CD4-positive, alpha-beta T cell treated with Interleukin-1 beta for 1 hour (primary cell): ENCODE measurements at regions not wholly inside any gene's neighbourhood (a gene's known extent, or its start where the extent isn't known, plus 50 kb on each side); places are given as distances from the start of the nearest gene placed in this dataset.

Experiments used
- DNase-seq, 2 donors: peaks; one replicate each; pipeline ENCODE4 v3.0.0-alpha.2; 2020 to 2022

DNA sequence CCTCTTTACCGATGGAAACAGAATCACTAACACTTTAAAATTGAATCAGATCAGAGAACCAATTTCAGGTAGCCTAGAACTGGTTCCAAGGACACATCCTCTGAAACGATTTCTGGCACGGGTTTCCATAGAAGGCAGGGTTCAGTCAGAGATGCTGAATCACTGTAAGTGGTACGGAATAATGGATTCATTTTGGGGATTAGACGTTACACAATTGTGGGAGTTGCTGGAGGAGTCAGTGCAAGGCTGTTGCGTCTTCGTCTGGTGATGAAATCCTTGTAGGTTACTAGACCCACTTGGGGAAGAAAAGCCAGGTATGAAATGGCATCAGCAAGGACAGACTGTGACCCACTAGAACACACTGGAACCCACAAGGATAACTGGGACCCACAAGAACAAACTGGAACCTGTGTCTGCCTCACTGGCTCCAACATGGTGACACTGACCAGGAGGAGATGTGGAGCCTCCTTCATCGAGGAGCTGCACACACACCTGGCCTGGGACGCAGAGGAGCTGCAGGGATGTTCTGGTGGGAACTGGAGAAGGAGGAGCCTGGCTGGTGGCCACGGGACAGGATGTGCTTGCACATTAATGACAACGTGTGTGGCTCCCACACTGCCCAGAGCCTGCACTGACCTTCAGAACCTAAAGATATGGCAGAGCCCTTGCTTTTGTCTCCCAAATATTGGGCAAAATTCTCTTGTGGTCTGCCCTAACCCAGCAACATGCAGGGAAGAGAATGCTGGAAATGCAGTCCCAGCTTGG is 105.1 kb downstream of the TRAPPC11 start:
- DNase-seq, result no peak

DNA sequence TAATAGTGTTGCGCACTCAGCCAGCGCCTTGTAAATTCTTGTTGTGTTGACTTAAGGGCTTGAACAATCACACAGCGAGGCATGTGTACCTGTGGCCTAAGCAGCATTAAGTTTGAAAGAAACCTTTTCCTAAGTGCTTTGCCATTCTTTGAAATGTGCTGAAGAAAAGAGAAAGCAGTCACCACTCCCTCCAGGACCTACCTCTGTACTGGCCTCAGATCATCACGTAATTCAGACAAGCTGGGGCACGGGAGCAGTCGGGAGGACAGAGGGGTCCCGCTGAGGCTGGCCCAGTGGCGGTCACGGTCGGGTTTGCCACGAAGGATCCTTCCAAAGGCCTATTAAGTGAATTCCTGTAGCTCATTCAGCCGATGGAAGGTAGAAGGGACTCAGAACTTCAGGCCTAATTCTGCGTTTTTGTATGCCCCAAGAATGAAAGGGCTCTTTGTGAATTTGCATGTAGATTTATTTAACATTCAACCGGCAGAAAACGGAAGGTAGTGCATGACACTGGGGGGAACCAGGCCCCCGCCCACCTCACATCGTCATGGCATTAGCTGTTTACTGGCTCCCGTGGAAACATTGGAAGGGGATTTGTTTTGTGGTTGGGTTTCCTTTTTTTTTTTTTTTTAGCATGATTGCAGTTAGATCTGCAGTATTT is 106.3 kb downstream of the TRAPPC11 start:
- DNase-seq, result no peak

DNA sequence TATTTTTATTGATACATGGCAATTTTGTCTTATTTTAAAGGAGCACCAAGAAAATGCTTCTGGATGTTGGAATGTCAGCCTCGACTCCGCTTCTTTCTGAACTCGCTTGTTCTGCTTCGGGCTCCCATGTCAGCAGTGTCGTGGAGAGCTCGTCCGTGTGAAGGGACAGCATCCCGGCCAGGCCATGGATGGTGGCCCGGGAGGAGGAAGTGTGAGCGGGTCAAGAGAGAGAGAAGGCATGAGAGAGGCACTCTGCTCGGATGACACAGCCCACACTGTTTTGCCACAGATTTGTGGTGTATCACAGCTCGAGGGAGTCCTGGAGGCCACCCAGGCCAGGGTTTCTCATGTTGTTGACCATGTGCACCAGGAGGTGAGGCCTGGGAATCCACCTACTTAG is 107.0 kb downstream of the TRAPPC11 start:
- no peak for DNase-seq

DNA sequence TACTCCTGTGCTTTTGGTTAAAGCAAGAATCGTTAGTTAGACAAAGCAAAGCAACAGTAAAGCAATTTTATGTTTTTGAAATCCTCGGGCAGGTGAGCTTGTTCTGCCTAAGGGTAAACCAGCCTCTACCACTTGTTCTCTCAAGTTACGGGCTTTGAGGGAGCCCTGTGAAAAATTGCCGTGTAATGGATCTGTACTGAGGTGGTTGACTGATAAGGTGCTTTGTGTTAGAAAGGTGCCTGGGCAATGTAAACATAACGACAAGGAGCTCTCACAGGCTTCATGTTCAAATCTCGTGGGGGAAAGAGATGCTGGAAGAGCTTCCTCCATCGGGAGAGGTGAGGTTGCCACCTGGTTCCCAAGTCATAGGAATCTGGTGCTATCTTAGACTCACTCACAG is 111.8 kb downstream of the TRAPPC11 start:
- DNase-seq, result no peak

DNA sequence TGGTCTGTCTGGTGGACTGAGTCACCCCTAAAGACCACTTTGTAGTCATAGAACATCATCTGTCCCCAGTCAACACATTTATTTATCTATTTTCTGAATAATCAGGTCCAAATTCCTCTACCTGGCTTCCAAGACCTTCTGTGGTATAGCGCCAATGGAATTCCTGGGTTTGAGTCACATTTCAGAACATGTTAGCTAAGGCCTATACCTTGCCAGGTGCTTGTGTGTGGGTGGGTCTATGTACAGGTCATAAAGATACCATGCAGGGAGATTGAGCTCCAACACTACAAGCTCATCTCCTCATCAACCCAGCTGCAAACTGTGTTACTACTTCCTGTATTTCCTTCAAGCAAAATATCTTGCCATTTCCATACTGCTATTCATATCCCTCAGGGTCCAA is 113.3 kb downstream of the TRAPPC11 start:
- no peak for DNase-seq

DNA sequence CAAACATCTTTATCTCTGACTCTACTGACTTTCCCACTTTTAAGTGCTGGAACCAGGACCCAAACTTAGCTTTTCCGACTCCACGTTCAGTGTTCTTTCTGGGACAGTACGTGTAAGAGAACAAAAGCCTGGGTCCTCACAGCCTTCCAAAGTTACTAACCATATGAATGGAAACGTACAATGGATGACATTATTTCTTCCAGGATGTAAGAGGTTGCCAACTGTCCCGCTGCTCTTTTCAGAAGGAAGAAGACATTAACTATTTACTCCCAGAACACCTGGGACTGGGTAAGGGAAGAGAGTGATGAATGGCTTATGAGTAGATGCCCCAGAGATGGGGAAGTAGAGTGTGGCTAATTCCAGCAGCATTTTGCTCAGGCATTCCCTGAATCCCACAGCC is 114.7 kb downstream of the TRAPPC11 start:
- no peak for DNase-seq

DNA sequence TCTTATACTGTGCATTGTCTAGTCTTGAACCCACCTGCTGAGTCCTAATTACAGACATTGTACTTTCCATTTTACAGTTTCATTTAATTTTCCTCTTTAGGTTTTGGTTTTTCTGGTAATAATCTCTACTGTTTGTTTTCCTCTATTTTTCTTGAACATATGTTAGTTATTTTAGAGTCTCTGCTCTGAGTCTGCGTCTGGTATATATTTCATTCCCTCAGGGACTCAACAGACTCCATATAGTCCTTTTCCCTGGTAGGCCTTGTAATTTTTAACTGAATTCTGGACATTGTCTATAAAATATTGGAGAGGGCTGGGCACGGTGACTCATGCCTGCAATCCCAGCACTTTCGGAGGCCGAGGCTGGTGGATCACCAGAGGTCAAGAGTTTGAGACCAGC is 121.8 kb upstream of the STOX2 start:
- no peak for DNase-seq

DNA sequence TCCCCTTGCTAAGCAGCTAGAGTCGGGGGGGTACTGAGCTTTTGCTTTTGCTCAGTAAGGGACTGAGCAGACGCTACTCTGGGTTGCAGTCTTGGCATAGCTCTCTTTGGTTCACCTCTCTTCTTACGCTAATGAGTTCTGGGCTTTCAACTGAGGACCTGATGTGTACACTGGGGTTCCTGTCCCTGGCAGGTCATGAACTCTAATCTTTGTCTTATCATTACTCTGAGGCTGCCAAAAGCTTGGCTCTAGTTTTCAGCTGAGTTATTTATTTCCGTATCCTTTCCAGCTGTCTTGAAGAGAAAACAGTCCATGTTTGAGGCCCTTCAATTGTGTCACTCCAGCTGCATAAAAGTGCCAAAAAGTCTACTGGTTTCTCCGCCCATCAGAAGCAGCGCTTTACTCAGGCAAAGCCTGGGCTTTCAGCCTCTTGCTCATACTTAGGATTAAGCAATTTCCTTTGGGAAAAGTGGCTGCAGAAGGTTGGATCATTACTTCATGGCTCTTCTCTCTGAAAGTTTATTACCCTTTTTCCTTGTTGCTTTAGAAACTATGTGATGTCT is 121.0 kb upstream of the STOX2 start:
- DNase-seq, result no peak

DNA sequence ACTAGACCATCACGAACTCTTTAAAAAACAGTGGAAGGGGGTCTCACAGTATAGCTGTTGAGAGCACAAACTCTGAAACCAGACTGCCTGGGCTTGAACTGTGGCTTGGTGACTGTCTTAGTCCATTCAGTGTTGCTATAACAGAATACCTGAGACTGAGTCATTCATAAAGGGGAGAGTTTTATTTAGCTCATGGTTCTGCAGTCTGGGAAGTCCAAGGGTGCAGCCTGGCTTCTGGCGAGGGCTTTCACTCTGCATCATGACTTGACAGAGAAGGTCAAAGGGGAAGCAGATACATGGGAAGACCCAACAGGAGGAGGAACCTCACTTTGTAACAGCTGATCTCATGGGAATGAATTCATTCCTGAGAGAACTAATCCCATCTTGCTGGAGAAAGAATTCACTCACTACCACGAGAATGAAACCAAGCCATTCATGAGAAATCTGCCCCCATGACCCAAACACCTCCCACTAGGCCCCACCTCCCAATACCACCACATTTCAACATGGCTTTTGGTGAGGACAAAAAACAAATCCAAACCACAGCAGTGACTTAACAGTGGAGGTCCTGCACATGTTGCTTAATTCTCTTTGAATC is 116.7 kb upstream of the STOX2 start:
- no peak for DNase-seq

DNA sequence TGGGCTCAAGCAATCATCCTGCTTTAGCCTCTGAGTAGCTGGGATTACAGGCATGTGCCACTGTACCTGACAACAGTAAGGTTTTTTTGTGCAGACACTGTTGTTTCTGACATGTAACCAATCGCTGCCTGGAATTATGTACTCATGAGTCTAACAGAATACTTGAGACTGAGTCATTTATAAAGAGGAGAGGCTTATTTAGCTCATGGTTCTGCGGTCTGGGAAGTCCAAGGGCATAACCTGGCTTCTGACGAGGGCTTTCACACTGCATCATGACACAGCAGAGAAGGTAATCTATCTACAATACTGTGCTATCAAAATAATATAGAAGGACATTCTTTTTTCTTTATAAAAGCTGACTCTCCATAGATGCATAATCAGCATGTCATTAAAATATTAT is 115.5 kb upstream of the STOX2 start:
- DNase-seq, result no peak

DNA sequence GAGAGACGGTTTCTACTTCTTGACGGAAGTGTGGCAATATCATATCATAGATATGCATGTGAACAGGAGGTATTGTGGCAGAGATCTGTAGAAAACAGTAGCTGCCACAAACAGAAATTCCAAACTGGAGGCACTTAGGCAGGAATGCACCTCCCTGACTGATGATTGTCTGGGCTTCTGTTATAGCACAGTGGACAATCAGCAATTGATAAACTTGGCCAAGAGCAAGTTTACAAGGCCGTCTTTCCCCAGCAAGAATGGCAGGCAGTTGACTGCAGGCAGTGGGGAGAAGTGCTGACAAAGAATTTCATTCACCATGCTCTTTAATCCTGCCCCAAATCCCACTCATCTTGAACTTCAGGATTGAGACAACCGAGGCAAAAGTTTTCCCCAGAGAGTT is 114.4 kb upstream of the STOX2 start:
- no peak for DNase-seq

DNA sequence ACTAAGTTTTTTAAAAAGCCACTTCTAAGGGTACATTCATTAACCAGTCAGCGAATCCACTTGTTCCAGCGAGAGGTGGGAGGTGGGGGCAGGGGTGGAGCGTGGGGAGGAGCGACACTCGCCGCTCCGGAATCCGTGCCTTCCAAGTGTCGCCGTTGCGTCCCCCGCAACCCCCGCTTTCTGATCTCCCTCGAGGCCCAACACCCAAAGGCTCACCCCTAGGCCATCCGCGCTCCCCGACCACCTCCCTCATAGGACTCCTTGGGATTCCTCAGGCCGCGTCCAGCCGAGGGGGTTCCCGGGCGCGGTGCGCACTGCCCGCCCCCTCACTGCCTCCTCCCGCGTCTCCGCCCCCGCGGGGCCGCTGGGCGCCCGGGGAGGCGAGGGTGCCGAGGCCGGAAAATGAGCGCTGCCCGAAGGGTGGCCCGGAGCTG is 108.1 kb upstream of the STOX2 start:
- no peak for DNase-seq

DNA sequence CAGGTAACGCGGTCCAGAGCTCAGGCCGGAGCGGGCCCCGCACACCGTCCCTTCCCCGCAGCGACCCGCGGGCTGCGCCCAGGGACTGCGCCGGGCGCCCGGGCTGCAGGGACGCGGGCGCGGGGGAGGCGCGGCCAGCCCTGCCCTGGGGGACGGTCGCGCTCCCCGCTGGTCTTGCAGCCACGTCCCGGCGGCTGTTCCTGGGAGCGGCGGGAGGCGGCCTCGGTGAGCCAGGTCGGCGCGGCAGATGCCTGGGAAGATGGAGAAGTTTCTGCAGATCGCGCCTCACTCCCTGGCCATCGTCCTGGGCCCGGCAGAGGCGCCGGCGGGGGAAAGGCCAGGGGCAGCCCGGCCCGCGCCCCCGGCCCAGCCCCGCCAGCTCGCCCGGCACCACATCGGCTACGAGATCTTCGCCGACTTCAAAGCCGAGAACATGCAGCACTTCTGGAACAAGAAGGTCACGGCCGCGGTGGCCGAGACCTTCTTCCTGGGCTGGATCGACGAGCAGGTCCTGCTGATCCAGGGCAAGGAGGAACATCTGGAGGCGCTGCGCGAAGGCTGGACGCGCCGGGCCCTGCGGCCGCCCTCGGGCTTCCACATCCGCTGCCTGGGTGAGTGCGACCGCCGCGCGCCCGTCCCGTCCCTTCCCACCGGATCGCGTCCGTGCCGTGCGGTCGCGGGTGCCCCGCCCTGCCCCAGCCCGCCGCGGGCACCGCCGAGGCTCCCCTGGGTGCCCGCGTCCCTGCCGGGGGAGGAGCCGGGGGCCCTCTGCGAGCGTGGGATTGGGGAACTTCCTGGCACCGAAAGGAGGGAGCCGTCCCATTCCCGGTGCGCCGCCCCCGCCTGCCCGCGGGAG is 107.4 kb upstream of the STOX2 start:
- no peak for DNase-seq

DNA sequence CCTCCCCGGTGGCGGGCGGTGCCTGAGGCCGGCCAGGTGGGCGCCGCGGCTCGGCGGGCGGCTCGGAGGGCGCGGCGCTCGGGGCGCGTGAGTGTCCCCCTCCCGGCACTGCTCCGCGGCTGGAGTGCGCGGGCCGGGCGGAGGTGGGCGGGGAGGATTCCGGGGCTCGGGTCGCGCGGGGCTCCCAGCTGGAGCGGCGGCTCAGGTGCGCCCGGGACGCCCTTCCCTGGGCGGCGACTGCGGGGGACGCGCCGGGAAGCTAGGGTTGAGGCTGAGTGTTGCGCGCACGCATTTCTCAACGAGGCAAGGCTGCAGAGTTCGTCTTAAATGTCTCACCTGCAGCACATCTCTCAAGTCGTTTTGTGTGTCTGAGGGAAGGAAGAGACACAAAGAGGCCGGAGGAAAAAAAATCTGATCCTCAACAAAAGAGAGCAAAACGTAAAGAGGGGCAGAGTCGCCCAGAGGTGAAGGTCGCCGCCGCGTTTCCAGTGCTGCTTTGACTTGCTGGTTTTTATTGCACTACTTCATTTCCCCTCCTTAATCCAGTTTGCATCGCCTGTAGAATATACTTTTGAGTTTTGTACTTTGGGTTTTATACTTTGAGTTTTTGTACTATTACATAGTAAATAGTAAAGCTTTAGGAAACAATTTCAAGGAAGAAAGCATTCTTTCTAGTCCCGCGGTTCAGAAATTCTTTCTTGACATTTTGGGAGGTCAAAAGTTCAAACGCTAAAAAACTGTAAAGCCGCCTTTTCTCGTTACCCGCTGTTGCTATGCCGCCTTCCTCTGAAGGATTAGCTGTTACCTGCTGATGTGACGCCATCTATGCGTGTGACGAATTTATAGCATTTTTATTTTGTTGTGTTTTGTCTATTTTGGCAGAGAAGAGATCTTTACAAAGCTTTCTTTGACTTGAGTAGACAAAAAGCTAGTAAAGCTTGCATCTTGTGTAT is 106.5 kb upstream of the STOX2 start:
- DNase-seq, result no peak

DNA sequence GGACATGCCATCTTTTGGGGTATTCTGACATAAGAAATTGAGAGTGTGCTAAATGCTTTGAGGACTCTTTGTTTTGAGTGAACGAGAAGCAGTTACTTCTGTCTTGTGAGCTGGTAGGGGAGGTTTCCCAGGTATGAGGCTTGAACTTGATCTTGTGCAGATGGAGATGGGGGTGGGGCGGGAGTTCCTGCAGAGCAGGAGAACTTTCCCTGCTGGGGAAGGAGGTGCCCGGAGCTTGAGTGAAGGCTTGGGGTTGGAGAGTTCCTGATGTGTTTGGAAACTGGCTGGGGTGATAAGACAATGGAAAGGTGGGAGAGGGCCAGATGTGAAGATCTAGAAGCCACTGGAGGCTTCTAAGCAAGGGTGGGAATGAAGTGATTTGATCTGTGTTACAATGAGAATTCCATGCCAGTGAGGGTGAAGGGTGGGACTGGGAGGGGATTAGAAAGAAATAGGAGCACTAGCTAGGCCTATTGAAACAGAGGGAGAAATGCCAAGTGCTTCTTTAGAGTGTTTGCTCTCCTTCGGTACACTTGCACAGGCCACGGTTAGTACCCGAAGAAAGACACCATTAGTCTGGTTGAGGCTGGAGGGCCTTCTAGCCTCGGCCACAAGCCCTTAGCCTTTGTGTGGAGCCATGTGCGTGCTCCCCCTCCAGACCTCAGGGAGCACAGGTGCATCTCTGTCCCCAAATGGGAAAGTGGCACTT is 103.5 kb upstream of the STOX2 start:
- no peak for DNase-seq

DNA sequence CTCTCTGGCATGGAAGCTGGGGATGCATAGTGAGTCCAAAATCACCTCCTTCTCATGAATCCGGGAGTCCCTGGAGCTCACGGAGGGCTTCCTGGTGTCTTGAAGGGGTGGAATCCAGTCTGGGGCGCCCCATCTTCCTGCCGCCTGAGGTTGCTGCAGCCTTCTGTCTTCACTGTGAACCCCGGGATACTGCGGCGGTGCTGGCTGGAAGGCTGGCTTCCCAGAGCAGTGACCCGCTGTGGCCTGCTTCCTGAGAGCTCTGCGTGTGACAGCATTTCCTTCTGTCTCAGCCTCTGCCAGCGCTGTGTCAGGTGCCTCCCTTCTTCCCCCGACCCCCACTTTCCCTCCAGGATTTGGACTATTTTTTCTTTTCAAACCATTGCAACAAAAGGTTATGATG is 98.8 kb upstream of the STOX2 start:
- DNase-seq, result no peak

DNA sequence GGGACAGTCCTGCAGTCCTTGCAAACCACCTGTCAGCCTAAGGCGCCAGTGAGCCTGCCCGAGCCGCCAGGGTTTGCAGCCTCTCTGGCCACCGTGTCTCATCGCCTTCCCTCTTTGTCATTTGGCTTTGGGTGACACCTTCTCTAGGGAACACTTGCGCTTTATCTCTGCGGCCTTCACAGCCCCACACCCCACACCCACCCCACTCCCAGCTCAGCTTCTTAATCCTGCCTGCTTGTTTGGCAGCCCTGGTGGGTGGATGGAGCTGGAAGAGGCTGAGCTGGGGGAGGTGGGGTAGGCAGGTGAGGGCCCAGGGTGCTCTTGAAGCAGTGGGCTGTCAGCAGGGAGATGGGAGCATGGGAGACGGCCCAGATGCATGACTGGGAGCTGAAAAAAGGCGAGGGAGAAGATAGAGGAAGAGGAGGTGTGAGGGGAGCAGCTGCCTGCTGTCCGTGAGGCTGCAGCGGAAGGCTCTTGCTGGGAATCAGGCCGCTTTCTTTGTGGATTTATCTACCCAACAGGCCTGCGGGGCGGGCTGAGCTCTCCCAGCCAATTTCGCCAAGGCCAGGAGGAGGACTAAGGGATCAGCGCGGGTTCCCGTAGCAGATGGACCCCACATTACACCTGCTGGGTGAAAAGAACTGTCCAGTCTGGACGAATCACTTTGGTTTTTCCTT is 97.5 kb upstream of the STOX2 start:
- no peak for DNase-seq

DNA sequence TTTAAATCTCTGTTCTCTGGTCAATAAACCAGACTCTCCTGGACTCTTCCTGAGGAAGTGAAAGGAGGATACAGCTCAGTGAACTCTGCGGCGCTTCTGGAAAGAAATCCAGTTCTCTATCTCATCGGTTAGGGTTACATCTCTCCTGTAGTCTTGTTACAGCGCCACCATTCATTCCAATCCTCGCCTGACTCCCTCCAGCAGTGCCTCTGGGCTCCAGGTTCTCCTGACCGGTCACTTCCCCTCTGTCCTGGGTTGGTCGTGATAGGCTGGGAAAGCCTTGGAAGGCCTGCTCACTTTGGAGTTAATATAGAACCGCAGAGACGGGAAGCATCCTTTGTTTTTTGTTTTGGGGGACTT is 97.0 kb upstream of the STOX2 start:
- no peak for DNase-seq

DNA sequence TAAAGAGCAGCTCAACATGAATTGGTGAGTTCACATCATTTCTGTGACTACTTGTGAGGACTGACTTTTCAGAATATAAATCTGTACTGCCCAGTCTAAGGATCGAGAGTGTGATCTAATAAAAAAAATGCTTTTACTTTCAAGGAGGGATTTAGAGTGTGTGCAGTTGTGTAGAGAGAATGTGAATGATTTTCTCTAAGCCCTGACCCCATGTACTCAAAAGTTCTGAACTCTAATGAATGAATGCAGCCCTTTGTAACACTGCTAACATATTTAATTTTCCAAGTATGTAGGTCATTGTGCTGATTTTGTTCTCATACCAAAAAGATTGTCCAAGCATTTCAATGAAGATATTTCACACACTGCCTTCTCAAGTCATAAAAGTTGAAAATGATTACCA is 92.5 kb upstream of the STOX2 start:
- no peak for DNase-seq

DNA sequence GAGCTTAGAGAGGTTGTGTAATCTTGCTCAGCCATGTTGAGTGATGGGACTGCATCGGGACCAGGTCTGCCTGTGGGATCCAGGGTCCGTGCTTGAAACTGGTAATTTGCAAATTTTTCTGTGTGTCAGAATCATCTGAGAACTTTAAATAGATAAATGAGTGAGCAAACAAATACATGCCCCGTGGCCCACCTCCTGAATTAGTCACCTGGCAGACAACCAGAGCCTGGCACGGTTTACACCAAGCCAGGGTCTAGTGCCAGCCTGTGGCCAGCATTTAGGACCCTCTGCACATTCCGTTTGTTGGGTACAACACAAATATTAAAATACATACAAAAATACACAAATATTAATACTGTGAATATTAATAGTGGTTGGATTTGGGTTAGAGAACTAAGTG is 90.6 kb upstream of the STOX2 start:
- DNase-seq, result no peak

DNA sequence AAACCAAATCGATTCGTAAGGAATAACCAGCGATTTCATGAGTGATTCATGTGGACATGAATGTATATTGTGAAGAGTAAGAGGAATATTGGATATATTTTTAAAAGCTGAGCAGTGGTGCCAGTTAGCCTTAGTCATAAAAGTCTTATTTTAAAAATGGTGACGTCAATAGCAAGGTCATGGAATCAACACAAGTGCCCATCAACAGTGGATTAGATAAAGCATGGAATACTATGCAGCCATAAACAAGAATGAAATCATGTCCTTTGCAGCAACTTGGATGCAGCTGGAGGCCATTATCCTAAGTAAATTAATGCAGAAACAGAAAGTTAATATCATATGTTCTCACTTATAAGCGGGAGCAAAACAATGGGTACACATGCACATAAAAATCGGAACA is 89.0 kb upstream of the STOX2 start:
- no peak for DNase-seq
